ENCODE measurements at regions not wholly inside any gene's neighbourhood (a gene's known extent, or its start where the extent isn't known, plus 50 kb on each side); places are given as distances from the start of the nearest gene placed in this dataset.

DNA sequence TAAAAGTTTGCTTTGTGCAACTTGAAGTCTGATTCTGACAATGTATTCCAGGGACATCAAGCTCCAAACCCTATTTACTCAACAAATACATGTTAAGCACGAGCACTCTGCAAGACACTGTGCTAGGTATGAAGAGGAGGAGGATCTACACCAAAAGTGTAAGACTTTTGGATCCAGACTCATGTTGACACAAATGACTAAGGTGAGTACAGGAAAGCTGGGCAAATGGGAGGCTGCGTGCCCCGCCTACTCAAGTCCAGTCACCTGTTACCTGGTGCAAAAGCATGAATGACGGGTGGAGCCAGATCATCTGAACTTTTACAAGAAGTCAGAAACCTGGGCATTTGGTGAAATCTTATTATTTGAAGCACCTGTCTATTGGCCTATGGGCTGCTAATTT, 120.7 kb downstream of the ABCC12 start:
- Histone ChIP-seq H4K12ac (ENCODE audit: low read depth, low read length) (no peak overlapping the region), H3K27ac (ENCODE audit: low read depth, low read length) (no peak overlapping the region), H3K4me3 (ENCODE audit: low read depth, low read length) (no peak overlapping the region), H3K4me1 (ENCODE audit: control insufficient read depth in 1 of 2, insufficient read depth in 2 of 2, low read length in 2 of 2) (no peaks in the 10 kb centered on the region), H2BK5ac (ENCODE audit: low read depth, low read length, poor library complexity) (no peak overlapping the region), H2BK120ac (ENCODE audit: insufficient read depth, low read length, poor library complexity) (no peak overlapping the region), H3K23ac (ENCODE audit: low read length) (no peak overlapping the region), H3K27me3 (ENCODE audit: insufficient read depth, low read length) (no peaks in the 10 kb centered on the region), H4K8ac (ENCODE audit: low read depth, low read length) (no peak overlapping the region), H3K36me3 (ENCODE audit: control insufficient read depth in 1 of 2, insufficient read depth in 2 of 2, low read length in 2 of 2) (no peaks in the 10 kb centered on the region), H3K9me3 (ENCODE audit: insufficient read depth, low read depth, low read length) (peaks cover 2% of the 10 kb centered on the region), H2AFZ (ENCODE audit: insufficient read depth, low read length, poor library complexity) (no peak overlapping the region), H3K79me2 (ENCODE audit: control insufficient read depth, insufficient read depth, low read length, poor library complexity) (no peaks in the 10 kb centered on the region), H2AK5ac (ENCODE audit: low read length) (no peak overlapping the region), H4K91ac (ENCODE audit: low read depth, low read length) (no peak overlapping the region), H3K9ac (ENCODE audit: low read length) (no peak overlapping the region), H3K4me2 (ENCODE audit: low read length) (no peak overlapping the region), H3K14ac (ENCODE audit: low read length) (no peak overlapping the region), H3K79me1 (ENCODE audit: low read length) (no peaks in the 10 kb centered on the region), H3K4ac (ENCODE audit: low read depth, low read length) (no peak overlapping the region), H3K18ac (ENCODE audit: low read length) (no peak overlapping the region), H2BK12ac (ENCODE audit: low read length) (no peak overlapping the region)
- no peak for DNase-seq
- no CpG with 5 or more reads among the region's 4 CpGs for WGBS (ENCODE audit: extremely low coverage, insufficient coverage, insufficient read length)

DNA sequence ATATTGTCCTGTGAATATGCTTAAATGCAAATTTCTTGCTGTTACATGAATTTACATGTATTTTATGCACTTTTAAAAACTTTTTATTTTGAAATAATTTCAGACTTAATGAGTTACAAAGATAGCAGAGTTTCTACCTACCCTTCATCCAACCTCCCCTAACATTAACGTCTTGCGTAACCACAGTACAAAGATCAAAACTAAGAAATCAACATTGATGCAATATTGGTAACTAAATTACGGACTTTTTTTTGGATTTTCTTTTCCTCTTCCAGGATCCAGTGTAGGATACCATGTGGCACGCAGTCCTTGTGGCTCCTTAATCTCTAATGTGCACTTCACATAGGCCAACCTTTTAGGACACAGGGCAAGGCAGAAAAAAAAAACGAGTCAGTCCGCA, 124.9 kb downstream of the ABCC12 start:
- peaks cover 2% of the 10 kb centered on the region for H3K9me3 ChIP-seq (ENCODE audit: insufficient read depth, low read depth, low read length)
- H3K79me1 ChIP-seq (ENCODE audit: low read length), result no peaks in the 10 kb centered on the region
- no peak overlapping the region for H3K9ac ChIP-seq (ENCODE audit: low read length)
- H3K23ac ChIP-seq (ENCODE audit: low read length), result no peak overlapping the region
- H3K18ac ChIP-seq (ENCODE audit: low read length), result no peak overlapping the region
- no peak overlapping the region for H3K14ac ChIP-seq (ENCODE audit: low read length)
- no peak overlapping the region for H4K12ac ChIP-seq (ENCODE audit: low read depth, low read length)
- H2AK5ac ChIP-seq (ENCODE audit: low read length), result no peak overlapping the region
- no peak overlapping the region for H2BK5ac ChIP-seq (ENCODE audit: low read depth, low read length, poor library complexity)
- no peak overlapping the region for H3K27ac ChIP-seq (ENCODE audit: low read depth, low read length)
- no peak overlapping the region for H2BK12ac ChIP-seq (ENCODE audit: low read length)
- no peak overlapping the region for H4K8ac ChIP-seq (ENCODE audit: low read depth, low read length)
- H2AFZ ChIP-seq (ENCODE audit: insufficient read depth, low read length, poor library complexity), result no peak overlapping the region
- no peak overlapping the region for H4K91ac ChIP-seq (ENCODE audit: low read depth, low read length)
- no peak overlapping the region for H3K4me2 ChIP-seq (ENCODE audit: low read length)
- no peak overlapping the region for H3K4ac ChIP-seq (ENCODE audit: low read depth, low read length)
- no CpG with 5 or more reads among the region's 6 CpGs for WGBS (ENCODE audit: extremely low coverage, insufficient coverage, insufficient read length)
- DNase-seq, result no peak
- no peaks in the 10 kb centered on the region for H3K79me2 ChIP-seq (ENCODE audit: control insufficient read depth, insufficient read depth, low read length, poor library complexity)
- no peak overlapping the region for H2BK120ac ChIP-seq (ENCODE audit: insufficient read depth, low read length, poor library complexity)
- no peaks in the 10 kb centered on the region for H3K36me3 ChIP-seq (ENCODE audit: control insufficient read depth in 1 of 2, insufficient read depth in 2 of 2, low read length in 2 of 2)
- H3K4me3 ChIP-seq (ENCODE audit: low read depth, low read length), result no peak overlapping the region
- peaks cover 0 to 3% of the 10 kb centered on the region in 2 experiments for H3K4me1 ChIP-seq (ENCODE audit: control insufficient read depth in 1 of 2, insufficient read depth in 2 of 2, low read length in 2 of 2)
- no peaks in the 10 kb centered on the region for H3K27me3 ChIP-seq (ENCODE audit: insufficient read depth, low read length)

DNA sequence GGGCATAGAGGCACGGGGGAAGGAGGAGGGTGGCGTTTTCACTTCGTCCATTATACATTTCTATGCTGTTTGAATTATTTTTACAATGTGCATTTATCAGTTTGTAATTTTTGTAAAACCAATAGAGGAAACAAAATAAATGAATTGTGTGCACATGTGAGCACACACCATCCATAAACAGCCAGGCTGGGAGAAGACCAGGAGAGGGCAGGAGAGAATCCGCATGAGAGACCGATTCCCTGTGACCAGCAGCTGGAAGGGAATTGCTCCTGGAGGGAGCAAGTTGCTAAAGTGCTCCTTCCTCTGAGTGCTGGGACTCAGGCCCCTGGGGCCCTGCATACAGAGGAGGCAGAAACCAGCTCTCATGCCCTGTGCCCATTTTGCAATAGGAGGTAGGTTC, 126.0 kb downstream of the ABCC12 start:
- Histone ChIP-seq H3K36me3 (ENCODE audit: control insufficient read depth in 1 of 2, insufficient read depth in 2 of 2, low read length in 2 of 2) (no peaks in the 10 kb centered on the region), H3K4me2 (ENCODE audit: low read length) (no peak overlapping the region), H3K27me3 (ENCODE audit: insufficient read depth, low read length) (no peaks in the 10 kb centered on the region), H2AFZ (ENCODE audit: insufficient read depth, low read length, poor library complexity) (no peak overlapping the region), H3K9me3 (ENCODE audit: insufficient read depth, low read depth, low read length) (peaks cover 2% of the 10 kb centered on the region), H3K79me1 (ENCODE audit: low read length) (no peaks in the 10 kb centered on the region), H4K12ac (ENCODE audit: low read depth, low read length) (no peak overlapping the region), H3K14ac (ENCODE audit: low read length) (no peak overlapping the region), H3K9ac (ENCODE audit: low read length) (no peak overlapping the region), H3K18ac (ENCODE audit: low read length) (no peak overlapping the region), H3K4me1 (ENCODE audit: control insufficient read depth in 1 of 2, insufficient read depth in 2 of 2, low read length in 2 of 2) (peaks cover 0 to 3% of the 10 kb centered on the region in 2 experiments), H3K4ac (ENCODE audit: low read depth, low read length) (no peak overlapping the region), H3K27ac (ENCODE audit: low read depth, low read length) (no peak overlapping the region), H2BK120ac (ENCODE audit: insufficient read depth, low read length, poor library complexity) (no peak overlapping the region), H3K4me3 (ENCODE audit: low read depth, low read length) (no peak overlapping the region), H3K79me2 (ENCODE audit: control insufficient read depth, insufficient read depth, low read length, poor library complexity) (no peaks in the 10 kb centered on the region), H2AK5ac (ENCODE audit: low read length) (no peak overlapping the region), H3K23ac (ENCODE audit: low read length) (no peak overlapping the region), H2BK5ac (ENCODE audit: low read depth, low read length, poor library complexity) (no peak overlapping the region), H4K91ac (ENCODE audit: low read depth, low read length) (no peak overlapping the region), H2BK12ac (ENCODE audit: low read length) (no peak overlapping the region), H4K8ac (ENCODE audit: low read depth, low read length) (no peak overlapping the region)
- WGBS (ENCODE audit: extremely low coverage, insufficient coverage, insufficient read length), result no CpG with 5 or more reads among the region's 5 CpGs
- DNase-seq, result no peak

DNA sequence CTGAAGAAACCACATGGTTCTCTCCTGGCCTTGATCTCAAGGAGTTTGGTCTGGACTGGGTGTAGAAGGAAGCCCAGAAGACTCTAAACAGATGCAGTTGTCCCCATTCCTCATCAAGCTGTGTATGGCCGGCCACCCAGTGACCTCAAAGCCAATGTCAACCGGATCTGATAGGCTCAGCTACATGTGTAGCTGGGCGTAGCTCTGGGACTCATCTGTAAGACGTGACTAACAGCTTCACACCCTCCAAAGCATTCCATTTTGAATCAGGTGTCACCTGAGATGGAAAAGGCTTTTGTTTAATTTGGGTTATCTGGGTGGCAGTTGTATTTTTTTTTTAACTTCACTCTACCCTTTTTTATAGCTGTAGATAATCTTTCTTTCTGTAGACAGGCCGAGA, 130.4 kb downstream of the ABCC12 start:
- Histone ChIP-seq H4K12ac (ENCODE audit: low read depth, low read length) (no peak overlapping the region), H3K4me1 (ENCODE audit: control insufficient read depth in 1 of 2, insufficient read depth in 2 of 2, low read length in 2 of 2) (peaks cover 0 to 3% of the 10 kb centered on the region in 2 experiments), H2AK5ac (ENCODE audit: low read length) (no peak overlapping the region), H2AFZ (ENCODE audit: insufficient read depth, low read length, poor library complexity) (no peak overlapping the region), H3K36me3 (ENCODE audit: control insufficient read depth in 1 of 2, insufficient read depth in 2 of 2, low read length in 2 of 2) (no peaks in the 10 kb centered on the region), H3K27ac (ENCODE audit: low read depth, low read length) (no peak overlapping the region), H3K4ac (ENCODE audit: low read depth, low read length) (no peak overlapping the region), H3K9me3 (ENCODE audit: insufficient read depth, low read depth, low read length) (no peaks in the 10 kb centered on the region), H3K18ac (ENCODE audit: low read length) (no peak overlapping the region), H3K14ac (ENCODE audit: low read length) (no peak overlapping the region), H2BK5ac (ENCODE audit: low read depth, low read length, poor library complexity) (no peak overlapping the region), H2BK120ac (ENCODE audit: insufficient read depth, low read length, poor library complexity) (no peak overlapping the region), H4K91ac (ENCODE audit: low read depth, low read length) (no peak overlapping the region), H4K8ac (ENCODE audit: low read depth, low read length) (no peak overlapping the region), H3K27me3 (ENCODE audit: insufficient read depth, low read length) (no peaks in the 10 kb centered on the region), H3K4me3 (ENCODE audit: low read depth, low read length) (no peak overlapping the region), H2BK12ac (ENCODE audit: low read length) (no peak overlapping the region), H3K9ac (ENCODE audit: low read length) (no peak overlapping the region), H3K4me2 (ENCODE audit: low read length) (no peak overlapping the region), H3K23ac (ENCODE audit: low read length) (no peak overlapping the region), H3K79me2 (ENCODE audit: control insufficient read depth, insufficient read depth, low read length, poor library complexity) (no peaks in the 10 kb centered on the region), H3K79me1 (ENCODE audit: low read length) (no peaks in the 10 kb centered on the region)
- DNase-seq, result no peak
- WGBS (ENCODE audit: extremely low coverage, insufficient coverage, insufficient read length), result no CpG with 5 or more reads among the region's 5 CpGs

All from trophoblast cell (in vitro differentiated cells and primary cell).